ENCODE measurements at regions not wholly inside any gene's neighbourhood (a gene's known extent, or its start where the extent isn't known, plus 50 kb on each side); places are given as distances from the start of the nearest gene placed in this dataset.

GRCh38 chr2:38224821-38225437 is 149.0 kb upstream of the CYP1B1 start:
- TF ChIP-seq CTCF (IDR thresholded peaks at IDR 0.05) (no peak), POLR2A (IDR thresholded peaks at IDR 0.05) (no peak), POLR2AphosphoS5 (IDR thresholded peaks at IDR 0.05) (no peak), EP300 (IDR thresholded peaks at IDR 0.05; ENCODE audit: low read depth) (no peak)
